Liver (tissue), 3 donors: ENCODE measurements at regions not wholly inside any gene's neighbourhood (a gene's known extent, or its start where the extent isn't known, plus 50 kb on each side); places are given as distances from the start of the nearest gene placed in this dataset.

Experiments
- CTCF ChIP-seq: fragments of 150-350 bp; IDR thresholded peaks from 2 replicates; pipeline ENCODE4 v1.5.1; 2017; ENCODE audit warnings: improper control_type of control experiment, low read depth, low read length; ENCODE audit not compliant: missing input control
- RAD21 ChIP-seq, 2 donors: IDR thresholded peaks; 2 replicates each; pipeline ENCODE4 v1.6.1; 2016; ENCODE audit warnings: antibody characterized with exemption in 2 of 2, mild to moderate bottlenecking in 2 of 2
- RXRA ChIP-seq, 2 donors: IDR thresholded peaks; 2 replicates each; pipeline ENCODE4 v1.6.1; 2017 to 2018; ENCODE audit warnings: antibody characterized with exemption in 2 of 2, mild to moderate bottlenecking in 1 of 2
- TAF1 ChIP-seq: conservative IDR thresholded peaks from 2 replicates; pipeline ENCODE4 v1.6.1; 2016; ENCODE audit warnings: antibody characterized with exemption, mild to moderate bottlenecking
- TF ChIP-seq, protein P1 (sequence below): IDR thresholded peaks from 2 replicates; pipeline ENCODE4 v1.6.1; 2016; ENCODE audit warnings: antibody characterized with exemption
- TF ChIP-seq, protein P2 (sequence below): IDR thresholded peaks from 2 replicates; pipeline ENCODE4 v1.6.1; 2016; ENCODE audit warnings: antibody characterized with exemption
- donor health status: healthy.
- donor health status: healthy.

DNA sequence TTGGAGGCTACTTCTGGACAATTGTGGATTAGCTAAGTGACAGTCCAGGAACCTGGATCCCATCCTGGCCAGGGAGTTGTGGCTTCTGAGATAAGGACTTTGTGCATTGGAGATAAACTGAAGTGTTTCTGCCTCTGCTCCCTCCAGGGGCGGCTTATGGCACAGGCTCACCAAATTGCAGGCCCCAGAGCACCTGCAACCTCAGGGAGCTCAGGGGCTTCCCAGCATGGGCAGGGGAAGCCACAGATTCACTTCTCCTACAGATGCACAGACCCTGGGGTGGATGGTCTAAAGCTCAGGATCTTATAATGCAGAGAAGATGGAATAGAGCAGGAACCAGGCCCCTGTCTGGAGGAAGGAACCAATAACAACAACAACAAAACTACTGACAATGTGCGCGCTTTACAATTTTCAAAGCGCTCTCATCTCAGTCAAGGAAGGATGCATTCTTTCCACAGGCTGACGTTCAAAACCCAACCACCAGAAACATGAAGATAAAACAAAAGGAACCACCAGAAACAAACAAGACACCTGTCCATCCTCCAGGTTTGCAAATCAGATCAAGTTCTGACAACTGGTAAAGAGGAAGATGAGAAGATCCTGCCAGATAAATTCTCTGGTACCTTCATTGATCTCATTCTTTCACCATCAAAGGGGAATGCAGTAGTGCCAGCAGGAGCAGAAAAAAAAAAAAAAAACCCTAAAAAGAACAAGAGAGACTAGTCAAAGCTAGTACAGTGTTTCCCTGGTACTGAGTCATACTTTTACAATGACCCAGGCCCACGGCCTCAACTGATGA lies 121.0 kb upstream of the IRF2BP2 start:
- TF ChIP-seq CTCF: no peak
- TF ChIP-seq, protein P1, sequence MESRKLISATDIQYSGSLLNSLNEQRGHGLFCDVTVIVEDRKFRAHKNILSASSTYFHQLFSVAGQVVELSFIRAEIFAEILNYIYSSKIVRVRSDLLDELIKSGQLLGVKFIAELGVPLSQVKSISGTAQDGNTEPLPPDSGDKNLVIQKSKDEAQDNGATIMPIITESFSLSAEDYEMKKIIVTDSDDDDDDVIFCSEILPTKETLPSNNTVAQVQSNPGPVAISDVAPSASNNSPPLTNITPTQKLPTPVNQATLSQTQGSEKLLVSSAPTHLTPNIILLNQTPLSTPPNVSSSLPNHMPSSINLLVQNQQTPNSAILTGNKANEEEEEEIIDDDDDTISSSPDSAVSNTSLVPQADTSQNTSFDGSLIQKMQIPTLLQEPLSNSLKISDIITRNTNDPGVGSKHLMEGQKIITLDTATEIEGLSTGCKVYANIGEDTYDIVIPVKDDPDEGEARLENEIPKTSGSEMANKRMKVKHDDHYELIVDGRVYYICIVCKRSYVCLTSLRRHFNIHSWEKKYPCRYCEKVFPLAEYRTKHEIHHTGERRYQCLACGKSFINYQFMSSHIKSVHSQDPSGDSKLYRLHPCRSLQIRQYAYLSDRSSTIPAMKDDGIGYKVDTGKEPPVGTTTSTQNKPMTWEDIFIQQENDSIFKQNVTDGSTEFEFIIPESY: no peak
- no peak for TF ChIP-seq TAF1
- TF ChIP-seq, protein P2, sequence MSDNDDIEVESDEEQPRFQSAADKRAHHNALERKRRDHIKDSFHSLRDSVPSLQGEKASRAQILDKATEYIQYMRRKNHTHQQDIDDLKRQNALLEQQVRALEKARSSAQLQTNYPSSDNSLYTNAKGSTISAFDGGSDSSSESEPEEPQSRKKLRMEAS: no peak
- no peak for TF ChIP-seq RAD21 (IDR thresholded peaks at IDR 0.05)
- no peak for TF ChIP-seq RXRA (IDR thresholded peaks at IDR 0.05)
